Activated effector memory CD4-positive, alpha-beta T cell treated with Interleukin-2 at 50 U/mL for 16 hours (primary cell): ENCODE measurements at regions not wholly inside any gene's neighbourhood (a gene's known extent, or its start where the extent isn't known, plus 50 kb on each side); places are given as distances from the start of the nearest gene placed in this dataset.

Experiments used
- DNase-seq: peaks from one replicate; pipeline ENCODE4 v3.0.0-alpha.2; 2020

DNA sequence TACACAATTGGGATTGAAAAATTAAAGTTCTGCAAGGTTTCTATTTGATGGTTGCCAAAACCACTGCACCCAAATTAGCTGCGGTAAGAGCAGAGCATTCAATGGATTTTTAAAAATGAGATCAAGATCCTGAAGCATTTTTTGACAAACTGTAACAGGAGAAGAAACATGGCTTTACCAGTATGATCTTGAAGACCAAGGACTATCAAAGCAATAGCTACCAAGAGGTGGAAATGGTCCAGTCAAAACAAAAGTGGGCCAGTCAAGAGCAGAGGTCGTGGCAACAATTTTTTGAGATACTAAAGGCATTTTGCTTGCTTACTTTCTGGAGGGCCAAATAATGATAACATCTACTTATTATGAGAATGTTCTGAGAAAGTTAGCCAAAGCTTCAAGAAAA, 186.8 kb downstream of the RDH14 start:
- no peak for DNase-seq

DNA sequence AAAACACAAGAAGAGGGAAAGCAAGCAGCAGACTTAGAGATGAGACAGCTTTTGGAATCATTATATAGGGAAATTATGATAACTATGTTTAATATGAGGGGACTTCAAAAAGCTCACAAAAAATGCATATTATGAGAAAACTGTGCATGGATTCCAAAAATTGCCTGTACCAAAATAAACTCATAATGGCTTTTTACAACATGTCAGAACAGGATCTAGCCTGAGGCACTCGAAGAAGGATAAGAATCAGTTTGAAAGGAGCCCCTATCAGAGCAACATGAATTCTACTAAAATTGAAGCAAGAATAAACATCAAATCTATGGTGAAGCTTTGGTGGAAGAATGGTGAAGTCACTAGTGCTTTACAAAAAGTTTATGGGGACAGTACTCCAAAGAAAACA, 187.4 kb downstream of the RDH14 start:
- DNase-seq: no peak

DNA sequence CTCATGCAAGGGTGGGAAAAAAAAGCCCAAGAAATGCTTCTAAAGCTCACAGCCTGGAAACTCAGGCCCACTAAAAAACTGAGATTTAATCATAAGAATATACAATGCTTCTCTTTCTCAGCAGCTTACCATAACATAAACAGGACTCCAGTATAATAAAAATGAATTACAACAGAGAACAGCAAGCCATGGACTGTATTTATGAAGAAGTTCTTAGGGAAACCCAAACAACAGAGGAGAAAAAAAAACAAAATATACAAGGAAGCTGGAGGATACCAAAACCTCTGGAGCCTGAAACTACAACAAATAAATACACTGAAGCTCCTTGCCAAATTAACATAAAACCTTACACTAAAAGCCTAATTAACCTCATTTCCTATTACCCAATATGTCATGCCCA, 187.8 kb downstream of the RDH14 start:
- DNase-seq: no peak

DNA sequence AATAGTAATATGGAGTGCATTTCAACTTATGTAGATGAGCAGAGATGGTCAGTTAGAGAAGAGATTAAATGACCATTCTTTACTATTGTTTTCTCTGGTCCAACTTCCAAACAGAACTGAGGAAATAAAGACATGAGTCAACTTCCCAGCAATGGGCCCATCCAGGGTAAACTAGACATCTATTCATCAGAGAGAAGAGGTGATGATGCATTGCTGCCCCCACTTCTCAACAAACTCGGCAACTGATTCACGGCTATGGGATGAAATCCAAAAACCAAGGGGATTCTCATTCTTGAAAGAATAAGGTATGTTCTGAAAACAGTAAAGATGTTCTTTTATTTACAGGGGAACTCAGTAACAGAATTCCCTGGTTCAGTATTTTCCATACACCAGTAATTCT, 190.7 kb downstream of the RDH14 start:
- no peak for DNase-seq

DNA sequence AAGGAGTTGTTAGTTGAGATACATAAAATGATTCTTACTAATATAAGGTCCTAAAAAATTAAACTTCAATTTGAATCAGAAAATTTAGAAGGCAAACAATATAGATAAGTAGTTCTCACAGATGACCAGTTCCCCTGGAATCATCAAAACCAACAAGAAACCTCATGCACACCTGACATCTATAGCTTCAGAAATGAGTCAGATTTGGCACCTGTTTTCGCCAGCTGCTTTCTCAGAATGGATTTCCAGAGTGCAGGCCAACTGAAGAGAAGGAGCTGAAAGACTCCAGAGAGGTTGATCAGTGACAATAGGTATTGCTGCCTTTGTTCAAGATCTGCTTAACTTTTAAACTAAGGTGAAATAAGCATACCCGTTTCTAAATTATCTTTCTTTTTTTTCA, 192.4 kb downstream of the RDH14 start:
- no peak for DNase-seq

DNA sequence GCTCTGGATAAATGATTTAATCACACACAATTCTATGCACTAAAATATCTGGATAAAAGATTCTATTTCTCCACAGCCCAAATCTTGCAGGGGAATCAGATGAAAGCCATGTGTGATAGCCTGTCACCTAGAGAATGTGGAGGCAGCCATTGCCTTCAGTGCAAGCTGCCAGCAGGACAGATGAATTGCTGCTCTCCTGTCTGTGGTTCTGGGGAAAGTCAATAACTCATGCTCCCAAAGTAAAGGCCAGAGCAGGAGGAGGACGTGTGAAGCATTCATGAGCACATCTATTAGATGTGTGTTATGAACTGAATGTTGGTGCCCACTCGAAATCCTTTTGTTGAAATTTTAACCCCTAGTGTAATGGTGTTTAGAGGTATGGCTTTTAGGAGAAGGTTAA, 195.1 kb downstream of the RDH14 start:
- no peak for DNase-seq

DNA sequence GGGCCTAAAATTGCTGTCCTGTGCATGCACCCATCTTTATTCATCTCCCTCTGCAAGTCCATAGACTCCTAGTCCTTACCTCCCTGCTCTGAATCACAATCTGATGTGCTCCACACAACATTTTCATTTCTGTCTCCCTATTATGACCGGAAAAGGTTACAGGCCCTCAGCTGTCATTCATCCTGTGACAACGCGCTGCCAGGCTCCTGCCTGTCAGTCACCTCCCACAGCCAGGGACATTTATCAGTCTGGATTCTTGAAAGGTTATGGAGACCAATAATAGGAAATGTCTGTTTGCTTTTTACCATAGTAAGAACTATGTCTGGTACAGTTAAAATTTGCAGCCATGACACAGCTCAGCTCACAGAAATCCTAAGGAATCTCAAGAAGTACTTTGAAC, 197.1 kb downstream of the RDH14 start:
- no peak for DNase-seq

DNA sequence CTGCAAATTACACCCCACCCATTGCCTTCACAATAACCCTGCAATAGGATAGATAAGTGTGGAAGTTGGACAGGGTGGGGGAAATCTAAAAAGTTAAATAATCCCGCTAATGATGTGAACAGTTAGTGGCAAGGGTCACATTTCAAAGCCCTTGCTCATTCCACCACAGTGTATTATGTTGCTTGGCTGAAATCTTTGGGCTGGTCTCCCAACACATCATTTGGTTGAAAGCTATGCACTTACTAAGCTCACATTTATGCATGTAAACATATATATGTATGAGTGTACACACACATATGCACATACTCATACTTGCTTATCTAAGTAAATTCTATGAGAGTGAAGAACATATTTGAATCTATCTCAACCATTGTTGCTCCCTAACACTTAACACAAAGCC, 197.8 kb downstream of the RDH14 start:
- DNase-seq: no peak

DNA sequence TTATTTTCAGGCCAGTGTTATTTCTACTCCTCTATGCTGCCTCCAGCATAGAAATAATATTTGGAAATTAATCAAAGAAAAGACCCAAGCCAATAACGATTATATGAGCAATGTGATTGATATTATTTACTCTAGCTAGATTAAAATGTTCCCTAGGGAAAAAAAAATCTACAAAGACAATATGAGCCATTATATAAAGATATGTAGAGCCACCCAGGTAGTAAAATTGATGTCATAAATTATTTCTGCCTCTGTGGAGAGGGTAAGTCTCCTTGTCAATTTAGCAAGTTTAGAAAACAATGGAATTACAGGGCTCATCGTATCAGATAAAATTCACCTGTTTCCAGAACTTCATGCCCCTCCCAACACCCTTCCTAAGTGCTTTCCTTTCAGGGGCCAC, 202.9 kb downstream of the RDH14 start:
- DNase-seq: no peak

DNA sequence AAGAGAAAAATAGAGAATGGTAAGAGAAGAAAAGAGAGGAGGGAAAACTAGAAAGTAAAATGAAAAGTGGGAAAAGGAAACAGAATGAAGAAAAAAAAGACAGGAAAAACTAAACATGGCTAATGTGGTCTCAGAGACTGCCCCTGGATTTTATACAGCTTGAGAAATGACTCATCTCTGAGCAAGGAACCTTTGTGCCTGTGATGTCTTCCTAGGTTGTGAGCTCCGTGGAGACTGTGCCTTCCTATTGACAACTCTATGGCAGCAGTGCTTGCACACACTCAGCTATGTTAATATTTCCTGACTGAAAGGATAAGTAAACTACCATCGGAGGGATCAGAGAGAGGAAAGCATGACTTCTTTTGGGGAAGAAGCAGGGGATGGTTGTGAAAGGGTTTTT, 203.8 kb downstream of the RDH14 start:
- no peak for DNase-seq

DNA sequence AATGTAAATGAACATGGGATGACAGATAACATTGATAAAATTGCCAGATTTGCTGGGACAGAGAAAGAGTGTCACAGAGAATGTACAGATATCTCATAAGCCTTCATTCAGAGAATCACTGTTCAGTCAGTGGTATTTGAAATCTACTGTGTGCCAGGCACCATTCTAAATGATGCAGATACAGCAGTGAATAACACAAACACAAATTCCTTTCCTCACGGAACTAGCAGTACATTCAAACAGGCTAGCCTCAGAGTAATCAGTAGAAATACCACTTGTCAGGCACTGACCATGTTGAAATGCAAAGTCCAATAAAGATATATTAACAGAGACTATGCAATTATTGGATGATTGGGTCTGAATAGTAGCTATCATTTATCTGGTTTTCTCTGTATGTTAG, 211.0 kb downstream of the RDH14 start:
- no peak for DNase-seq

DNA sequence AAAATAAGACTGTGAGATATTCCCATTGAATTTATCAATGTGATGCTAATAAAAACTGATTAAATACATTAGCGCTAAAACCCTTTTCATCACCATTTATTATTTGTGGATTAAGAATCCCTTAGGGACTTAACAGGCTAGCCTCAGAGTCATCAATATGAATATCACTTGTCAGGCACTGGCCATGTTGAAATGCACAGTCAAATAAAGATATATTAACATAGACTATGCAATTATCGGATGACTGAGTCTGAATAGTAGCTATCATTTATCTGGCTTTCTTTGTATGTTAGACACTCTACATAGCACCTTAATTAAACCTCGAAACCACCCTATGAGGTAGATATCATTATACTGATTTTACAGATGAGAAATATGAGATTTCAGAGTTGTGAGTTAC, 213.6 kb downstream of the RDH14 start:
- no peak for DNase-seq

DNA sequence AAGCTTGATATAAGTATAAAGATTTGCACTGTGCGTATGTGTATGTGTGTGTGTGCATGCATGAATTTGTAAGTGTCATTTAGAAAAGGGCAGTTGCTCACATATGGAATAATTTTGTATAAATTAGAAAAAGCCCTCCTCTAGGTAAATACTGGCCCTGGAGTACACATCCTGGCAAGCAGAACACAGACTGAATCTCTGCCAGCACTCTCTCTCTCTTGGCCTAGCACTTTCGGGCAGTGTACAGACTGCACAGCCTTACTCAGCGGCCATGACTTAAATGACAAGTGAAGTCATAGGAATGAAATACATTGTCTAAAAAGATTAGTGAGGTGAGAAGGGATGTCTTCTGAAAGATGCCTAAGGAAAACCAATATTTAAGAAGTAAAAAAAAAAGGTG, 214.1 kb downstream of the RDH14 start:
- DNase-seq: no peak

DNA sequence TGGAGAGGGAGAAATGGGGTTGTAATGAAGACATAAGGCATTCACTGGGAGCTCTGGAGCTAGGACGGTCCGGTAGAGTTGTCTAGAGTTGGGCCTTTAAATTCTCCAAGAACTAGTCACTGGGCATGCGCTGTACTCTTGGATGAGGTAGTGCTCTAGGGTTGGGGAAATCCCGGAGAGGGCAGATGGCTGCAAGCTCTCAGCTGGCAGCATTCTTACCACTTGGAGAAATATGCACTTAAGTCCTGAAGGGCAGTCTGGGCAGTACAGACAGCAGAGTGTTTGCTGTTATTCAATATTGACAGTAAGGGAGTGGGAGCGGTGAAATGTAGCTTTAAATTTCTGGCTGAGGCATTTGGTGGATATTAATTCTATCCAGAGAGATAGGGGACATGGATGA, 214.6 kb downstream of the RDH14 start:
- no peak for DNase-seq

DNA sequence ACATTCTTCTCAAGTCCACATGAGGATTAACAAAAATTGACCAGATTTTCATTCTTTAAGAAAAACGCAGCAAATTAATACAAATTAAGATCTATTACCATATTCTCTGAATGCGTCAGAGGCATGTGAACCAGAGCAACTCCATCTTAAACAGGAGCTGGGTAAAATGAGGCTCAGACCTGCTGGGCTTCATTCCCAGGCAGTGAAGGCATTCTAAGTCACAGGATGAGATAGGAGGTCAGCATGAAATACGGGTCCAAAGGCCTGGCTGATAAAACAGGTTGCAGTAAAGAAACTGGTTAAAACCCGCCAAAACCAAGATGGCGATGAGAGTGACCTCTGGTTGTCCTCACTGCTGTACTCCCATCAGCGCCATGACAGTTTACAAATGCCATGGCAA, 217.6 kb downstream of the RDH14 start:
- no peak for DNase-seq

DNA sequence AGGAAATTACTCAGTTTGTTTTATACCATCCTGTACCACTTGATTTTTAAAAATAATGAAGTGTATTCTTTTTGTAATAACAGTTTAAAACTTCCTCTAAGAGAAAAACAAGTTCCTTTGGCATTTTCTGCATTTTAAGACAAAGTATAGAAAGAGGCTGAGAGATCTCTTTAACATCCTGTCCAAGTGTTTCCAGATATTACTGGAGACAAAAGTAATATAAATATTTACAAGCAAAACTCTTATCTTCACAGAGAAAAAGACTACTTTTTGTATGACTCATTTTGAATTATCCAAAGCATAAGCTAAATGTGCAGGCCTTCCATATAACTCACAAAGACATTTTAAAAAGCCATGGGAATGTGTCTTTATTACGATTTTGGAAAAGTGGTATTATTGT, 221.1 kb downstream of the RDH14 start:
- no peak for DNase-seq

DNA sequence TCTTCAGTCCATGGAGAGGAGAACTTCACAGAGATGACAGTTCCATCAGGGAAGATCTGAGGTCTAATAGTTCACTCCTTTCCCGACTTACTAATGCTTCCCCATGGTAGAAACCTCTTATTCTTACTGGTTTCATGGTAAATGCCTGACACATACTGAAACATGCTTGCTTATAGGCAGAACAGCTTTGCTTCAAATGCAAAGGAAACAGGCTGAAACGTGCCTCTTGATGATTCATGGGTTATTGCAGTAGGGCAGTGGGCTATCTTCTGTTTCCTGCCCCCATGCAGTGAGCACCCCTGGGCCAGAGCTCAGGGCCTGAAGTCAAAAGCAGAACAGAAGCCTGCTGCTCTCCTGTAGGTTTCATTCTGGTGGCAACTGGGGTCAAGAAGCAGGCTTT, 223.5 kb downstream of the RDH14 start:
- DNase-seq: no peak

DNA sequence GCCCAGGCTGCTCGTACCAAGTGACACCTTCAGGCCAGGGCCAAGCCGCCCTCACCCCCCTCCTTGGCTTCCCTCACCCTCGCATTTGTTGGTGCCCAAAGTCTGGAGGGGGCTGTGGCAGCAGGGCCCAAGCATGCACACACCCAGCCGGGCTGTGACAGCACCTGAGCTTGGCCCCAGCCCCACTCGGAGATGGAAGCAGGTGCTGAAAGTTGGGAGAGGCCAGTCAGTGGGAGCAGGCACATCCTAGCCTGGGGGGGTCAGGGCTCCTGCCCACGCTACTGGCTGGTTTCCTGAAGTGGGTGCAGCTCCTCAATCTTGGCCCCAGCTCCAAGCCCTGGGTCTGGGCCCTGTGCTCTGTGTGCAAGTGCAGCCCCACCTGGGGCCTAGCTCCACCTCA, 228.0 kb downstream of the RDH14 start:
- no peak for DNase-seq

DNA sequence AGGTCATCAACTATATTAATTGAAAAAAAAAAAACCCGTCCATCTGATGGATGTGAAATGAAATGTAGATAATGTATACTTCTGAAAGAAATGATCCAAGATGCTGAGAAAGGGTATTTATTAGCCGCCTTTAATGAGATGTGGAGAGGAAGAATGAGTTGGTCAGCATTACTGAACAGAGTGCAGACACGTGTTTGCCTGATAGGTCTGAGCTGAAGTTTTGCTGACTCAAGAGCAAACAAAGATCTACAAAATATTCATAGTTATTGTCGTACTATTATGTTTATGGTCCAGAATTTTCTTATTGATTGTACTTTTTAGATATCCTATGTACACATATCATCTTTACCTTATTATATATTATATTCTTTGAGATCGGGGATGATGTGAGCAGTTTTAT, 235.3 kb downstream of the RDH14 start:
- no peak for DNase-seq

DNA sequence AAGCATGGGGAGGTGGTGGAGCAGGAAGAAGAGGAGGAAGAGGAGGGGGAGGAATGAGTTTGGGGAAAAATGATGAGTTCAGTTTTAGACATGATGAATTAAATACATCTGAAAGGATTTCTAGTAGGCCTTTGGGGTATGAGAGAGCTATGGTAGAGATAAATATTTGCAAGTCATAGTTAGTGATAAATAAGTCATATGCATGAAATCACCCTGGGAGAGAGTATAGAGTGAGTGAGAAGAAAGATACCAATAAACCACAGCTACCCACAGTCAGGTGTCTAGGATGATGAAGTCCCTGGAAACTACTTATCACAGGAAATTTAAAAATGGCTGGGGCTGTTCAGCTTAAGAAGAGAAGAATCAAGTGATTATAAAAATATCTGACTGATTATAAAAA, 240.5 kb downstream of the RDH14 start:
- DNase-seq: no peak

DNA sequence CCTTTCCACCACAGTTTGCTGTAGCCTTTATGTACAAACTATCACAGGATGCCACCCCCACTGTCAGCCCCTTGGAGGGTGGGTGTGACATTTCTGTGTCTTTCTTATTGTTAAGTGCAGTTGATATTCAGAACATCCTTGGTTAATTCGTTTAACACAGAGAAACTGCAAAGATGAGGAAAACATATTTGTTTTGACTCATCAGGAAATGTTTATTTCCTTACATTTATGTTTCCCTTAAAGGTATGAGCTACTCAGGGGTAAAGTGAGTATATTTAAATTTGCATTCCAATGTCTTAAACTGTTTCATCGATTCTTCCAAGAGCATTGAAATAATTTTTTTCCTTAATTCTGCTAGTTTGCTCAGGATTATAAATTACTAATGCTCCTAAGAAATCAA, 243.4 kb downstream of the RDH14 start:
- DNase-seq: no peak

DNA sequence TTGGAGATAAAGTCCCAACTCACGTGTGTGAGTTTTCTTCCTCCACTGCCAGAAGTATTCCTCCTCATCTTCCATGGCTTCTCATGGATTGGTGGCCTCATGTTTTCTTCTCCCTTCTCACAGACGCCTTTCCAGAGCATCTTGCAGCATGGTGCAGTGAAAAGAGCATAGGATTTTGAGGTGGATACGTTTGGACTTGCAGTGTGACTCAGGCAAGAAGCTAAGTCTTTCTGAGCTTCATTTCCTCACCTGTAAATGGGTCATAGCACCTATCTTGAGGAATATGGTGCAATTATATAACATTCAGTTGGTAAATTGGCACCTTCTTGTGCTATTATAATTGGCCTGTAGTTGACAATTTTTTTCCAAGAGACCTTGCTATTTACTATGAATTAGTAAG, 247.6 kb downstream of the RDH14 start:
- DNase-seq: no peak

DNA sequence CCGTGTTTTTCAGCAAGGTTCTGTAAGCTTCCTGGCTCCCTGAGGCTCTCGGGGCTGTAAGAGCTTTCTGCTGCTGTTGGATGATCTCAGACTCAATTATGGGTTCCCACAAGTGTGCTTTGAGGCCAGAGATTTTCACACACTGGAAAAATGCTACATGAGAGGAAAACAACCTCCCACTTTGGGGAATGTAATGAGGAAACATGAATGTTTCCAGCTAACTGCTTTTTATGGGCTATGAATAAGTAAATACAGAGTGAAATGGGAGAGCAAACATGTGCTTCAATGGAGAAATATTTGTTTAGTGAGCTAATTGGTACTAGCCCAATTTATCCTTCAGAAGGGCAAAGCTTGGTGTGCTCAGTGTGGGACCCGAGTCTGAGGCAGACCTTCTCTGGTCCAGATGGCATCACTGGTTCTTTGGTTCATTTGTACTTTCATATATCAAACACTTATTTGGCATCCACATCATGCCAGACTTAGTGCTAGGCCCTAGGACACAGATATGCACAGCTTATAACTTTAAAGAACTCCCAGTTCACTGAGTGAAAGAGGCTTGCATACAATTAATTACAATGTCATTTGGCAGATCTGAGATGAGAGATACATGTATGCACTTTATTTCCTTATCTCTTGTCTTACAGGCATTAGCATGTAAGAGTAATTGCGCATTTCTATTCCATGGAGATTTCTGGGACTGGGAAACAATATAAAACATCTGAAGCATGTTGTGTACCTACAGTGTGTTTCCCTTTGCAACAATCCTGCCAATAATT, 248.8 kb downstream of the RDH14 start:
- DNase-seq: no peak

DNA sequence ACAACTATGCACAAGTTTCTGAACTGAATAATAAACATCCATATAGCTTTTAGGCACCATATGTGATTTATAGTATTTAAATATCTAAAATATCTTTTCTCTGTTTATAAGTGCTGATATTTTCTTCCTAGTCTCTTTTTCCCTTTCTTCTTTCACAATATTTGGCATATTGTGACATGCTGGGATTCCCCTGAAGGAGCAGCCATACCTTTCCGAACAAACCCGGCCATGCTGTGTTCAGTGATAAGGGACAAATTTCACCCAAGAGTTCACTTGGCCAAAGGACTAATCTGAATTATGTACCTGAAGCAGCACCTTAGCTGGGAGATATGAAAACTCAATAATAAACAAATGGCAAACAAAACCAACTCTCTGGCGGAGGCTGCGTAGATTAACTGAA, 250.8 kb downstream of the RDH14 start:
- no peak for DNase-seq

DNA sequence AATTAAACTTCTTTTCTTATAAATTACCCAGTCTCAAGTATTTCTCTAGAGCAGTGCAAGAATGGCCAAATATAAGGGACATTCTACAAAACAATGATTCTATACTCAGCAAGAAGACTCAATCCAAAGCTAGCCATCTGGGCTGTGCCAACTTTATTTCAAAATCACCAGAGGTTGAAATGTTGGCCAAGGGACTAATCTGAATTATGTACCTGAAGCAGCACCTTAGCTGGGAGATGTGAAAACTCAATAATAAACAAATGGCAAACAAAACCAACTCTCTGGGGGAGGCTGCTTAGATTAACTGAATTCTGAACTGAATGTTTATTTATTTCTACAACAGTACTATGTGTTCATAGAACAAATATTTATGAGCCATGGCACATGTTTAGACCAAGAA, 251.3 kb downstream of the RDH14 start:
- DNase-seq: no peak

DNA sequence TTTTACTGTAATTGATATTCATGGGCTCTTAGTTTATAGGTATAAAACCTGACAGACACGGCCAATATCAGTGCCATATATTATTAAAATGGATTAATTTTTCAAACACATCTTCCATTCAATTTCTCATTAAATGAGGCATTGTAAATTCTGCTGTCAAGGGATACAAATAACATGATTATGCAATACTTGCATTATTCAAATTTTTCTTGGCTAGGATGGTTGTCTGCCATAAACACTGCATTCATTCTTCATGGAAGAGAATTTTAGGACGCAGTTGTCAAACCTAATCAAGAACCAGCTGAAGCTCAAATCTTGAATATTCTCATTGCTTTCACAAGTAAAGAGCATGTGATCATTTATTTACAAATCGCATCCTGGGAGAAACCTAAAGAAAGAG, 255.6 kb downstream of the RDH14 start:
- DNase-seq: no peak
